ENCODE measurements at regions not wholly inside any gene's neighbourhood (a gene's known extent, or its start where the extent isn't known, plus 50 kb on each side); places are given as distances from the start of the nearest gene placed in this dataset.

DNA sequence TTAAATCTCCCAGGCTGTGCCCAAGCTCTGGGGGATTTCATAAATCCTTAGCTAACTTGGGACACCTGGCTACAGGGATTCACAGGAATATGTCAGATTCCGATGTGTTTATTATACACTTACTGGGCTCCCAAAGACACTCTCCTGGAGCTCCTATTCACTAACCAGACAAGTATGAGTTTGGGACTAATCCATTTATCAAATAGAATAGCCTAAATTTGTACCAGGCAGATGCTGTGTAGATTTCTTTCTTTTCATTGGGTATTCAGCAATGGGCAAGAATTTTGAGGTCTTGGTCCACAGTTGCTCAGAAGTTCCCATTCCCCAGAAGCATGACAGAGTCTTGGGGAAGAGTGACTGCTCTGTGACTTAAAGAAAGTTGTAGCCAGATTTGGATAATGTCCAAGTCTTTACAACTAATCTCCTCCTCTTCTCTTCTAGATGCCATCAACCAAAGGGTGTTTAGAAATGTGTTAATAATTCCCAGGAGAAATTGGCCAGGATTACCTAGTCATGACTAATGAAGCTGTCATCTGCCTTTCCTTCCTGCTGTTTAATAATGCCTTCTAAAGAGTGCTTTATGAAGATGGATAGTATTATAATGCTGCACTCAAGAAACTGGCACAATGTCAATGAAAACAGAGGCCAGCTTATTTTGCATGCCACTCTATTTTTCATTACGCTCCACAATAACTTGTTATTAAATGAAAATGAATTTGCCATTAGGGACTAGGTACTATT lies 120.9 kb downstream of the CHIC2 start:
- TF ChIP-seq, protein P1, sequence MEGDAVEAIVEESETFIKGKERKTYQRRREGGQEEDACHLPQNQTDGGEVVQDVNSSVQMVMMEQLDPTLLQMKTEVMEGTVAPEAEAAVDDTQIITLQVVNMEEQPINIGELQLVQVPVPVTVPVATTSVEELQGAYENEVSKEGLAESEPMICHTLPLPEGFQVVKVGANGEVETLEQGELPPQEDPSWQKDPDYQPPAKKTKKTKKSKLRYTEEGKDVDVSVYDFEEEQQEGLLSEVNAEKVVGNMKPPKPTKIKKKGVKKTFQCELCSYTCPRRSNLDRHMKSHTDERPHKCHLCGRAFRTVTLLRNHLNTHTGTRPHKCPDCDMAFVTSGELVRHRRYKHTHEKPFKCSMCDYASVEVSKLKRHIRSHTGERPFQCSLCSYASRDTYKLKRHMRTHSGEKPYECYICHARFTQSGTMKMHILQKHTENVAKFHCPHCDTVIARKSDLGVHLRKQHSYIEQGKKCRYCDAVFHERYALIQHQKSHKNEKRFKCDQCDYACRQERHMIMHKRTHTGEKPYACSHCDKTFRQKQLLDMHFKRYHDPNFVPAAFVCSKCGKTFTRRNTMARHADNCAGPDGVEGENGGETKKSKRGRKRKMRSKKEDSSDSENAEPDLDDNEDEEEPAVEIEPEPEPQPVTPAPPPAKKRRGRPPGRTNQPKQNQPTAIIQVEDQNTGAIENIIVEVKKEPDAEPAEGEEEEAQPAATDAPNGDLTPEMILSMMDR (conservative IDR thresholded peaks at IDR 0.05 in 1 of 2, IDR thresholded peaks at IDR 0.05 in 1 of 2; ENCODE audit: low read depth in 1 of 2, low read length in 2 of 2) = no peak
- no peak for TF ChIP-seq EZH2 (IDR thresholded peaks at IDR 0.05; ENCODE audit: low read length, missing control alignments)
